ENCODE measurements at regions not wholly inside any gene's neighbourhood (a gene's known extent, or its start where the extent isn't known, plus 50 kb on each side); places are given as distances from the start of the nearest gene placed in this dataset.

DNA sequence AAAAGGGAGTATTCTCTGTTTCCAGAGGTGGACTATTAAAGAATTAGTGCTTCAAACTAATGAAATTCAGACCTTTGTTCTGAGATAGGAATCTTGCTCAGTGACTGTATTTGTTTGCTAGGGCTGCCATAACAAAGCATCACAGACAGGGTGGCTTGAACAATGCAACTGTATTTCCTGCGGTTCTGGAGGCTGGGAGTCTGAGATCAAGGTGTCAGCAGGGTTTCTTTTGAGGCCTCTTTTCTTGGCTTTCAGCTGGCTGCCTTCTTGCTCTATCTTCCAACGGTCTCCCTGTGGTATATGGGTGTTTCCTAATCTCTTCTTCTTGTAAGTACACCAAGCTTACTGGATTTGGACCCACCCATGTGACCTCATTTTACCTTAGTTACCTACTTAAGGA, 264.6 kb upstream of the PROX1 start:
- no peak for TF ChIP-seq EZH2phosphoT487 (IDR thresholded peaks at IDR 0.05; ENCODE audit: low read depth)
- TF ChIP-seq, protein P1, sequence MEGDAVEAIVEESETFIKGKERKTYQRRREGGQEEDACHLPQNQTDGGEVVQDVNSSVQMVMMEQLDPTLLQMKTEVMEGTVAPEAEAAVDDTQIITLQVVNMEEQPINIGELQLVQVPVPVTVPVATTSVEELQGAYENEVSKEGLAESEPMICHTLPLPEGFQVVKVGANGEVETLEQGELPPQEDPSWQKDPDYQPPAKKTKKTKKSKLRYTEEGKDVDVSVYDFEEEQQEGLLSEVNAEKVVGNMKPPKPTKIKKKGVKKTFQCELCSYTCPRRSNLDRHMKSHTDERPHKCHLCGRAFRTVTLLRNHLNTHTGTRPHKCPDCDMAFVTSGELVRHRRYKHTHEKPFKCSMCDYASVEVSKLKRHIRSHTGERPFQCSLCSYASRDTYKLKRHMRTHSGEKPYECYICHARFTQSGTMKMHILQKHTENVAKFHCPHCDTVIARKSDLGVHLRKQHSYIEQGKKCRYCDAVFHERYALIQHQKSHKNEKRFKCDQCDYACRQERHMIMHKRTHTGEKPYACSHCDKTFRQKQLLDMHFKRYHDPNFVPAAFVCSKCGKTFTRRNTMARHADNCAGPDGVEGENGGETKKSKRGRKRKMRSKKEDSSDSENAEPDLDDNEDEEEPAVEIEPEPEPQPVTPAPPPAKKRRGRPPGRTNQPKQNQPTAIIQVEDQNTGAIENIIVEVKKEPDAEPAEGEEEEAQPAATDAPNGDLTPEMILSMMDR (IDR thresholded peaks at IDR 0.05; ENCODE audit: low read depth, low read length): no peak
- H3K9me3 ChIP-seq (ENCODE audit: insufficient read depth, low read length): no peaks in the 10 kb centered on the region
- H3K4me3 ChIP-seq (ENCODE audit: low read length): no peak overlapping the region
- H2AFZ ChIP-seq (ENCODE audit: low read depth, low read length): no peak overlapping the region
- no peaks in the 10 kb centered on the region for H4K20me1 ChIP-seq (ENCODE audit: insufficient read depth, low read length)
- no peaks in the 10 kb centered on the region for H3K79me2 ChIP-seq (ENCODE audit: low read length)
- H3K4me2 ChIP-seq (ENCODE audit: low read length): no peak overlapping the region
- no peak overlapping the region for H3K9ac ChIP-seq (ENCODE audit: low read length)
- H3K27ac ChIP-seq (ENCODE audit: low read length): no peak overlapping the region
- no peaks in the 10 kb centered on the region for H3K36me3 ChIP-seq (replicated peaks; ENCODE audit: low read depth, low read length)
- peaks cover 4% of the 10 kb centered on the region; the same call in 1 of the 2 replicates for H3K27me3 ChIP-seq (ENCODE audit: low read depth, low read length)
- H3K4me1 ChIP-seq (ENCODE audit: low read length): no peaks in the 10 kb centered on the region

DNA sequence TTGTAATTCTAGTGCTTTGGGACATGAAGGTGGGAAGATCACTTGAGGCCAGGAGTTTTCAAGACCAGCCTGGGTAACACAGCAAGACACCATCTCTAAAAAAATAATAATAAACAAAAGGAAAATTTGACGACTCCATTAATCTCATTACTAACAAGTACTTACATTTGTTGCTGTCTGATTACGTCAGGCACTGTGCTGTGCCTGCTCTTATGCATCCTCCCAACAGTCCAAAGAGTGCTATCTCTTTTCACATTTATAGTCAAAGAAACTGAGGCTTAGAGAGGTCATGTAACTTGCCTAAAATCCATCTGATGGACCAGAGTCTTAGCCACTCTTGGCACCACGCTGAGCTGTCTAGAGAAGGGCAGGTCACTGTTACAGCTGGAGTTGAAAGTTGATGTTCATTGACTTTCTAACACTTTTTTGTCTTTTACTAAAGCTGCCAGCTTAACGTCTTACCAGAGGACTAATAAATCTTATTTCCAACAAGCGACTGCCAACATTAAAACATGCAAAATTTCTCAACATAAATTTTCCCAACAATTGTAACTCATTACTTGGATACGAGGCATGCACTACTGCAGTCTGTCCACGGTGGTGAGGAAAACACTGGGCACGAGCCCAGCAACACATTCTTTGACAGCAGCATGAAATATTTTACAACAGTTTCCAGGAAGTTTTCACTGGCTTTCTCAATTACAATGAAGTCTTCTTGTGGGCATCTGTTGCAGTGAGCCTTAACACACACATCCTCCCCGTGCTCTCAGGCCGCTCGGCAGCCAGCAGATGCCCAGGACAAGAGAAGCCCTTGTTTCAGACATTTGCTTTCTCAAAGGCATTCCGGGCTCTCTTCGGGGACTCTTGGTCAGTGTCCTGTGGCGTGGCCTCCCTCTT, 262.9 kb upstream of the PROX1 start:
- Histone ChIP-seq H3K4me2 (ENCODE audit: low read length) (no peak overlapping the region), H3K36me3 (replicated peaks; ENCODE audit: low read depth, low read length) (no peaks in the 10 kb centered on the region), H3K27me3 (ENCODE audit: low read depth, low read length) (peaks cover 4% of the 10 kb centered on the region; the same call in 1 of the 2 replicates), H3K9me3 (ENCODE audit: insufficient read depth, low read length) (no peaks in the 10 kb centered on the region), H3K27ac (ENCODE audit: low read length) (no peak overlapping the region), H3K4me3 (ENCODE audit: low read length) (no peak overlapping the region), H3K79me2 (ENCODE audit: low read length) (no peaks in the 10 kb centered on the region), H2AFZ (ENCODE audit: low read depth, low read length) (no peak overlapping the region), H3K9ac (ENCODE audit: low read length) (no peak overlapping the region), H4K20me1 (ENCODE audit: insufficient read depth, low read length) (no peaks in the 10 kb centered on the region), H3K4me1 (ENCODE audit: low read length) (no peaks in the 10 kb centered on the region)
- TF ChIP-seq, protein P1 (IDR thresholded peaks at IDR 0.05; ENCODE audit: low read depth, low read length): no peak
- TF ChIP-seq EZH2phosphoT487 (IDR thresholded peaks at IDR 0.05; ENCODE audit: low read depth): no peak

DNA sequence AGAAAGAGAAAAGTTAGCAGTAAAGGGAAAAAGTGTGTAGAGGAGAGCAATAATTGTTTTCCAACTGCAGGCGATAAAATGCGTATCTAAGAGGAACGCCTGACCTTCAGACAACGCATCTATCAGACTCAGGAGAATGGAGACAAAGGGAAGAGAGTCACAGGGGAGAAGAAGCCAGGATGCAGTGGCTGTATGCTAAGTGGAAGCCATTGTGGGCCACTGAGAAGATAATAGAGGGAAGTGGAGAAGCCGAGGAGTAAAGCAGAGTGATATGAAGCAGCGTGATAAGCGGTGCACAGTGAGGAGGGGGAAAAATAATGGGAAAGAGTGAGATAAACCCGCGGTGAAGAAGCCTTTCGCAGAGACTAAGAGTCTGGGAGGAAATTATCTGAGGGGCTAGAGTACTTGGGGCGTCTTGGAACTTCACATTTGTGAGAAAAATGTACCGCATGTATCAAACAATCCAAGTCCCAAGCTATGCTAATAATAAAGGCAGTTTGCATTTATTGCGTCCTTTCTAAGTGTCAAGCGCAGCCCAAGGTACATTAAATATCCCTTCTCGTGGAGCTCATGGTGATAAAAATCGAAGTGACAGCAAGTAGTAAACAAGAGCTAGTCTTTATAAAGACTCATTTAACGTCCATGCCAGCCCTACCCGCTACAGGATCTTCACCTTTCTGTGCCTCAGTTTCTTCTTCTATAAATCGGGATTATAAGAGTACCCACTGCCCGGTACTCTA, 259.8 kb upstream of the PROX1 start:
- no peaks in the 10 kb centered on the region for H3K4me1 ChIP-seq (ENCODE audit: low read length)
- H3K9ac ChIP-seq (ENCODE audit: low read length): no peak overlapping the region
- no peaks in the 10 kb centered on the region for H3K36me3 ChIP-seq (replicated peaks; ENCODE audit: low read depth, low read length)
- no peak overlapping the region for H2AFZ ChIP-seq (ENCODE audit: low read depth, low read length)
- H3K4me2 ChIP-seq (ENCODE audit: low read length): no peak overlapping the region
- H4K20me1 ChIP-seq (ENCODE audit: insufficient read depth, low read length): no peaks in the 10 kb centered on the region
- no peaks in the 10 kb centered on the region for H3K79me2 ChIP-seq (ENCODE audit: low read length)
- TF ChIP-seq EZH2phosphoT487 (IDR thresholded peaks at IDR 0.05; ENCODE audit: low read depth): no peak
- TF ChIP-seq, protein P1 (IDR thresholded peaks at IDR 0.05; ENCODE audit: low read depth, low read length): no peak
- no peak overlapping the region for H3K4me3 ChIP-seq (ENCODE audit: low read length)
- H3K27ac ChIP-seq (ENCODE audit: low read length): no peak overlapping the region
- H3K27me3 ChIP-seq (ENCODE audit: low read depth, low read length): peaks cover 4% of the 10 kb centered on the region; the same call in 1 of the 2 replicates
- H3K9me3 ChIP-seq (ENCODE audit: insufficient read depth, low read length): peaks cover 3% of the 10 kb centered on the region; the same call in 1 of the 2 replicates
